Neural cell (in vitro differentiated cells): ENCODE measurements at regions not wholly inside any gene's neighbourhood (a gene's known extent, or its start where the extent isn't known, plus 50 kb on each side); places are given as distances from the start of the nearest gene placed in this dataset.

ENCODE experiments used
- H2AFZ ChIP-seq: fragments of 200-600, 300-800 bp; sonication (generic), shearing (Covaris generic); 2 replicates; pipeline ENCODE4 v1.6.0; 2014; ENCODE audit warnings: low read depth, mild to moderate bottlenecking, antibody characterized with exemption, low read length, moderate library complexity
- H3F3A ChIP-seq: fragments of 200-600 bp; shearing (Covaris generic); 2 replicates; pipeline ENCODE4 v1.6.1; 2016; ENCODE audit warnings: mild to moderate bottlenecking, moderate library complexity, mixed read lengths, antibody characterized with exemption, low read length; ENCODE audit not compliant: insufficient read depth, poor library complexity, severe bottlenecking
- H3K27ac ChIP-seq: fragments of 200-600, 300-800 bp; sonication (generic), shearing (Covaris generic); 2 replicates; pipeline ENCODE4 v1.5.1; 2014; ENCODE audit warnings: mild to moderate bottlenecking, low read length, moderate library complexity
- H3K27me3 ChIP-seq: fragments of 300-800, 200-600 bp; sonication (generic), shearing (Covaris generic); 2 replicates; pipeline ENCODE4 v1.6.0; 2014; ENCODE audit warnings: mild to moderate bottlenecking, low read depth, low read length, moderate library complexity; ENCODE audit not compliant: insufficient read depth
- H3K36me3 ChIP-seq: fragments of 300-800, 200-600 bp; sonication (generic), shearing (Covaris generic); 2 replicates; pipeline ENCODE4 v1.5.1; 2014; ENCODE audit warnings: mild to moderate bottlenecking, antibody characterized with exemption, low read length, moderate library complexity; ENCODE audit not compliant: insufficient read depth
- H3K4me2 ChIP-seq: fragments of 300-800, 200-600 bp; sonication (generic), shearing (Covaris generic); 2 replicates; pipeline ENCODE4 v1.6.0; 2014; ENCODE audit warnings: mild to moderate bottlenecking, low read length
- H3K4me3 ChIP-seq: fragments of 300-800, 200-600 bp; sonication (generic), shearing (Covaris generic); 2 replicates; pipeline ENCODE4 v1.5.1; 2014; ENCODE audit warnings: mild to moderate bottlenecking, low read length, moderate library complexity
- H3K79me2 ChIP-seq: fragments of 200-600 bp; shearing (Covaris generic); replicated peaks from 2 replicates; pipeline ENCODE4 v1.6.0; 2014; ENCODE audit warnings: mild to moderate bottlenecking, low read length, moderate library complexity; ENCODE audit not compliant: insufficient read depth
- H3K9ac ChIP-seq: fragments of 300-800, 200-600 bp; sonication (generic), shearing (Covaris generic); 2 replicates; pipeline ENCODE4 v1.6.1; 2016; ENCODE audit warnings: mild to moderate bottlenecking, low read length, mixed read lengths
- H3K9me2 ChIP-seq: fragments of 200-600 bp; shearing (Covaris generic); 2 replicates; pipeline ENCODE4 v1.6.1; 2016; ENCODE audit warnings: mild to moderate bottlenecking, low read length, mixed read lengths; ENCODE audit not compliant: insufficient read depth
- H3K9me3 ChIP-seq: fragments of 200-600, 300-800 bp; sonication (generic), shearing (Covaris generic); 2 replicates; pipeline ENCODE4 v1.6.1; 2016; ENCODE audit warnings: mild to moderate bottlenecking, mixed run types, low read length, moderate library complexity, mixed read lengths
- H4K20me1 ChIP-seq: fragments of 200-600 bp; shearing (Covaris generic); 2 replicates; pipeline ENCODE4 v1.6.1; 2016; ENCODE audit warnings: mild to moderate bottlenecking, mixed run types; ENCODE audit not compliant: insufficient read depth
- CTCF ChIP-seq: fragments of 450-650 bp; IDR thresholded peaks from 2 replicates; pipeline ENCODE4 v1.5.1; 2014; ENCODE audit warnings: antibody characterized with exemption, mild to moderate bottlenecking, moderate library complexity; ENCODE audit not compliant: poor library complexity, severe bottlenecking
- EP300 ChIP-seq: fragments of 450-650 bp; conservative IDR thresholded peaks from 2 replicates; pipeline ENCODE4 v1.6.1; 2014; ENCODE audit warnings: antibody characterized with exemption, mild to moderate bottlenecking, moderate library complexity; ENCODE audit not compliant: poor library complexity, severe bottlenecking
- EZH2 ChIP-seq: fragments of 200-600, 300-800 bp; shearing (Covaris generic), sonication (generic); IDR thresholded peaks from 2 replicates; pipeline ENCODE4 v1.6.1; 2014; ENCODE audit warnings: antibody characterized with exemption, low read length, borderline replicate concordance, mild to moderate bottlenecking; ENCODE audit not compliant: insufficient read depth, poor library complexity, severe bottlenecking
- MXI1 ChIP-seq: fragments of 450-650 bp; conservative IDR thresholded peaks from 2 replicates; pipeline ENCODE4 v1.6.1; 2014; ENCODE audit warnings: antibody characterized with exemption, mild to moderate bottlenecking; ENCODE audit not compliant: poor library complexity, severe bottlenecking
- POLR2AphosphoS5 ChIP-seq: IDR thresholded peaks from 2 replicates; pipeline ENCODE4 v1.6.1; 2012
- RAD21 ChIP-seq: fragments of 450-650 bp; conservative IDR thresholded peaks from 2 replicates; pipeline ENCODE4 v1.6.1; 2014; ENCODE audit warnings: antibody characterized with exemption, mild to moderate bottlenecking, moderate library complexity
- REST ChIP-seq: IDR thresholded peaks from 2 replicates; pipeline ENCODE4 v1.6.1; 2012; ENCODE audit warnings: borderline replicate concordance
- SMC3 ChIP-seq: fragments of 450-650 bp; conservative IDR thresholded peaks from 2 replicates; pipeline ENCODE4 v1.6.1; 2014; ENCODE audit warnings: antibody characterized with exemption, mild to moderate bottlenecking, moderate library complexity; ENCODE audit not compliant: poor library complexity
- TAF1 ChIP-seq: IDR thresholded peaks from 2 replicates; pipeline ENCODE4 v1.6.1; 2012; ENCODE audit warnings: low read depth

GRCh38 chr4:128347175-128347868 lies 59.7 kb upstream of the PGRMC2 start:
- H3K9me3 ChIP-seq = no peaks in the 10 kb centered on the region
- no peak overlapping the region for H3K27ac ChIP-seq
- no peak for TF ChIP-seq EP300
- no peak for TF ChIP-seq TAF1
- no peak for TF ChIP-seq POLR2AphosphoS5
- TF ChIP-seq RAD21 = no peak
- TF ChIP-seq CTCF = no peak
- no peak overlapping the region for H3K4me3 ChIP-seq
- H3F3A ChIP-seq = no peaks in the 10 kb centered on the region
- no peak overlapping the region for H3K9ac ChIP-seq
- no peaks in the 10 kb centered on the region for H3K79me2 ChIP-seq
- no peaks in the 10 kb centered on the region for H4K20me1 ChIP-seq
- H2AFZ ChIP-seq = no peak overlapping the region
- H3K9me2 ChIP-seq = no peaks in the 10 kb centered on the region
- no peak overlapping the region for H3K4me2 ChIP-seq
- H3K27me3 ChIP-seq = no peaks in the 10 kb centered on the region
- H3K36me3 ChIP-seq = no peaks in the 10 kb centered on the region

- no peaks in the 10 kb centered on the region for H3K9me3 ChIP-seq
- H3F3A ChIP-seq = no peaks in the 10 kb centered on the region
- H3K4me3 ChIP-seq = no peak overlapping the region
- no peaks in the 10 kb centered on the region for H3K36me3 ChIP-seq
- no peak overlapping the region for H2AFZ ChIP-seq
- H4K20me1 ChIP-seq = no peaks in the 10 kb centered on the region
- H3K27me3 ChIP-seq = no peaks in the 10 kb centered on the region
- no peak overlapping the region for H3K4me2 ChIP-seq
- H3K79me2 ChIP-seq = no peaks in the 10 kb centered on the region
- H3K27ac ChIP-seq = no peak overlapping the region
- no peak for TF ChIP-seq TAF1
- no peak for TF ChIP-seq CTCF
- TF ChIP-seq MXI1 = no peak
- no peak for TF ChIP-seq REST
- no peak for TF ChIP-seq POLR2AphosphoS5
- TF ChIP-seq RAD21 = no peak
- TF ChIP-seq EP300 = no peak
- no peak for TF ChIP-seq EZH2
- TF ChIP-seq SMC3 = no peak
- no peaks in the 10 kb centered on the region for H3K9me2 ChIP-seq
- no peak overlapping the region for H3K9ac ChIP-seq
Observed at GRCh38 chr4:128346054-128346716, 58.6 kb upstream of the PGRMC2 start.
